Hepatocyte (in vitro differentiated cells): ENCODE measurements at regions not wholly inside any gene's neighbourhood (a gene's known extent, or its start where the extent isn't known, plus 50 kb on each side); places are given as distances from the start of the nearest gene placed in this dataset.

Source experiments
- DNase-seq: peaks from one replicate; pipeline ENCODE4 v3.0.0-alpha.2; 2016; ENCODE audit warnings: low spot score
- H2AFZ ChIP-seq: fragments of 200-600 bp; sonication (generic); 2 replicates; pipeline ENCODE4 v1.6.0; 2016; ENCODE audit warnings: antibody characterized with exemption, mild to moderate bottlenecking
- H3K27ac ChIP-seq: fragments of 200-600 bp; sonication (generic); 2 replicates; pipeline ENCODE4 v1.5.1; 2016; ENCODE audit warnings: mild to moderate bottlenecking
- H3K27me3 ChIP-seq: fragments of 200-600 bp; sonication (generic); 2 replicates; pipeline ENCODE4 v1.6.1; 2016
- H3K36me3 ChIP-seq: fragments of 200-600 bp; sonication (generic); replicated peaks from 2 replicates; pipeline ENCODE4 v1.5.1; 2016; ENCODE audit warnings: low read depth; ENCODE audit not compliant: insufficient read depth
- H3K4me1 ChIP-seq: fragments of 200-600 bp; sonication (generic); 2 replicates; pipeline ENCODE4 v1.5.1; 2016; ENCODE audit warnings: mild to moderate bottlenecking, moderate library complexity; ENCODE audit not compliant: insufficient read depth
- H3K4me2 ChIP-seq: fragments of 200-600 bp; sonication (generic); 2 replicates; pipeline ENCODE4 v1.6.0; 2016
- H3K4me3 ChIP-seq: fragments of 200-600 bp; sonication (generic); 2 replicates; pipeline ENCODE4 v1.5.1; 2016; ENCODE audit warnings: mild to moderate bottlenecking
- H3K79me2 ChIP-seq: fragments of 200-600 bp; sonication (generic); 2 replicates; pipeline ENCODE4 v1.6.0; 2017; ENCODE audit warnings: mild to moderate bottlenecking
- H3K9me2 ChIP-seq: fragments of 200-600 bp; sonication (generic); replicated peaks from 2 replicates; pipeline ENCODE4 v1.6.0; 2017; ENCODE audit warnings: mild to moderate bottlenecking; ENCODE audit not compliant: insufficient read depth
- H3K9me3 ChIP-seq: fragments of 200-600 bp; sonication (generic); 2 replicates; pipeline ENCODE4 v1.5.1; 2016; ENCODE audit warnings: low read depth, mild to moderate bottlenecking
- H4K20me1 ChIP-seq: fragments of 200-600 bp; sonication (generic); 2 replicates; pipeline ENCODE4 v1.6.0; 2016; ENCODE audit warnings: mild to moderate bottlenecking; ENCODE audit not compliant: insufficient read depth, poor library complexity, severe bottlenecking
- CTCF ChIP-seq: fragments of 200-600 bp; sonication (generic); IDR thresholded peaks from 2 replicates; pipeline ENCODE4 v1.5.1; 2016; ENCODE audit warnings: antibody characterized with exemption, mild to moderate bottlenecking; ENCODE audit not compliant: poor library complexity
- EZH2 ChIP-seq: fragments of 200-600 bp; sonication (generic); IDR thresholded peaks from 2 replicates; pipeline ENCODE4 v1.6.1; 2016; ENCODE audit warnings: antibody characterized with exemption, mild to moderate bottlenecking, borderline replicate concordance
- EZH2phosphoT487 ChIP-seq: fragments of 200-600 bp; sonication (generic); IDR thresholded peaks from one replicate; pipeline ENCODE4 v1.6.1; 2018; ENCODE audit warnings: antibody characterized with exemption, mild to moderate bottlenecking, low read depth, moderate library complexity; ENCODE audit not compliant: unreplicated experiment, severe bottlenecking
- WGBS: methylation state at CpG from one replicate; pipeline ENCODE4 v1.1.6; 2016; ENCODE audit warnings: low lambda C conversion rate; ENCODE audit errors: missing lambda C conversion rate; 5-methylcytosine and 5-hydroxymethylcytosine counted together

- H3K27ac ChIP-seq: no peak overlapping the region
- H3K36me3 ChIP-seq: no peaks in the 10 kb centered on the region
- H3K4me1 ChIP-seq: no peaks in the 10 kb centered on the region
- no peak for TF ChIP-seq EZH2phosphoT487
- no peak for TF ChIP-seq CTCF
- TF ChIP-seq EZH2: no peak
- WGBS: 84% methylated on average over 2 of the region's 2 CpGs
- H3K79me2 ChIP-seq: no peaks in the 10 kb centered on the region
- H4K20me1 ChIP-seq: no peaks in the 10 kb centered on the region
- no peak overlapping the region for H2AFZ ChIP-seq
- H3K9me2 ChIP-seq: no peaks in the 10 kb centered on the region
- no peak overlapping the region for H3K4me3 ChIP-seq
- no peaks in the 10 kb centered on the region for H3K9me3 ChIP-seq
- DNase-seq: no peak
- H3K27me3 ChIP-seq: no peaks in the 10 kb centered on the region
- no peak overlapping the region for H3K4me2 ChIP-seq
Observed at GRCh38 chr9:85168412-85168811, 498.9 kb downstream of the NTRK2 start.

- DNase-seq: no peak
- Histone ChIP-seq H3K9me3 (no peaks in the 10 kb centered on the region), H3K36me3 (no peaks in the 10 kb centered on the region), H3K4me1 (no peaks in the 10 kb centered on the region), H3K27ac (no peak overlapping the region), H2AFZ (no peak overlapping the region), H3K9me2 (no peaks in the 10 kb centered on the region), H4K20me1 (no peaks in the 10 kb centered on the region), H3K4me2 (no peak overlapping the region), H3K4me3 (no peak overlapping the region), H3K27me3 (no peaks in the 10 kb centered on the region), H3K79me2 (no peaks in the 10 kb centered on the region)
- TF ChIP-seq EZH2phosphoT487: no peak
- no peak for TF ChIP-seq EZH2
- no peak for TF ChIP-seq CTCF
- 26% methylated on average over 1 of the region's 1 CpG for WGBS
Observed at GRCh38 chr9:85167146-85167545, 497.6 kb downstream of the NTRK2 start.

DNA sequence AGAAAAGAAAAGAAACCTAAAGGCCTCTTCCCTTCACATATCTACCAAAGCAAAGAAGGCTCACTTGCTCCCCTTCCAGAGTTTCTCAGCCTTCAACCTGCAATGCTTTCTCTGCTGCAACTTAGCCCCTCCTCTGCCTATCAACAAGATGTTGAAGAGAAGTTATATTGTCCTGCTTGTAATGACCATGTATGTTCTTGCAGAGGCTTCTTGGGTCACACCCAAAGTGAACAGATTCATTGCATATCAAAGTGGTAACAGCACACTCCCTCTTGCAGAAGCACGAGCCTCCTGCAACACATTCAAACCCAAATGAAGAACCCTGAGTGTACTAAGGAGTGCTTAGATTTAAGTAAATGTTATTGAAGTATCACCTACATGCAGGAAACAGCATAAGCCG is 494.3 kb downstream of the NTRK2 start:
- WGBS: 88% methylated on average over 2 of the region's 2 CpGs
- no peak for TF ChIP-seq CTCF
- TF ChIP-seq EZH2: no peak
- no peak for TF ChIP-seq EZH2phosphoT487
- H3K27me3 ChIP-seq: no peaks in the 10 kb centered on the region
- H3K4me2 ChIP-seq: no peak overlapping the region
- no peaks in the 10 kb centered on the region for H3K9me2 ChIP-seq
- no peak overlapping the region for H3K4me3 ChIP-seq
- no peaks in the 10 kb centered on the region for H4K20me1 ChIP-seq
- DNase-seq: no peak
- H3K79me2 ChIP-seq: no peaks in the 10 kb centered on the region
- no peaks in the 10 kb centered on the region for H3K9me3 ChIP-seq
- H3K4me1 ChIP-seq: no peaks in the 10 kb centered on the region
- no peak overlapping the region for H2AFZ ChIP-seq
- H3K36me3 ChIP-seq: no peaks in the 10 kb centered on the region
- no peak overlapping the region for H3K27ac ChIP-seq

DNA sequence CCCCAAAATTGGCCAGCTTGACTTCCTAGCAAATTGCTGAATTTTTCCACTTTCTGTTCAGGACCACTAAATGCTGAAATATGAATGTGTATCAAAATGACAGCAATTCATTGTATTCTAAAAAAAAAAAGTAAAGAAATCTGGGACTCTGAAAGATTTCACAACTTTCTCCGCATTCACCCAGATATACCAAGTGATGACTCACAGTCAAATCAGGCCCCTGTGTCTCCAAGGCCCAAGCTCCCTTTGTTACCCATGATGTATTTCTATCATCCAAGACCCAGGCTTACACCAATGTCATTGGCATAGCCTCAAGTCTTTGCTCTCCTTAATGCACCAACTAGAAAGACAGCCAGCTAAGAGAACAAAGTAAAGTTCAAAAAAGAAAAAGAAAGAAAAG is 493.9 kb downstream of the NTRK2 start:
- H3K79me2 ChIP-seq: no peaks in the 10 kb centered on the region

More for the DNA sequence above, 493.9 kb downstream of the NTRK2 start:
- Histone ChIP-seq H3K27me3 (no peaks in the 10 kb centered on the region), H3K36me3 (no peaks in the 10 kb centered on the region), H4K20me1 (no peaks in the 10 kb centered on the region), H3K4me3 (no peak overlapping the region), H3K4me1 (no peaks in the 10 kb centered on the region), H3K27ac (no peak overlapping the region), H3K4me2 (no peak overlapping the region), H2AFZ (no peak overlapping the region), H3K9me3 (no peaks in the 10 kb centered on the region), H3K9me2 (no peaks in the 10 kb centered on the region)
- WGBS: 89% methylated on average over 1 of the region's 1 CpG
- no peak for TF ChIP-seq EZH2
- TF ChIP-seq EZH2phosphoT487: no peak
- no peak for TF ChIP-seq CTCF
- no peak for DNase-seq
